ENCODE measurements at regions not wholly inside any gene's neighbourhood (a gene's known extent, or its start where the extent isn't known, plus 50 kb on each side); places are given as distances from the start of the nearest gene placed in this dataset.

DNA sequence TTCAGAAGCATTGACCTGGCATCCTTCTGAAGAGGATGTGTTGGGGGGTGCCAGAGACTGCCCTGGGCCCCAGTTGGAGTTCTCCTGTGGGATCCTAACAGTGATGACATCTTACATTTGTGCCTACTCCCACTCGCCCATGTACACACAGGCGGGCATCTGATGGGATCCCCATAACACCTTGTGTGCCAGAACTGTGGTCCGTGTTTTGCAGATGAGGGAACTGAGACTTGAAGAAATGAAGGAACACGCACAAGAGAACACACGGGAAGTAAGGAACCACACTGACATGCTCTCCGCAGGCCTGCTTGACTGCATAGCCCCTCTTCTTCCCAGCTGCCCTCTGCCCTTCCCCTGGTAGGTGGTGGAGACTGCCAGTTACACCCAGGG, 255.3 kb downstream of the MYCN start:
- no peak overlapping the region for H3K4me3 Mint-ChIP-seq
- H3K27ac Mint-ChIP-seq: no peak overlapping the region
- no peaks in the 10 kb centered on the region for H3K4me1 Mint-ChIP-seq (ENCODE audit: low read depth in 2 of 2)
- DNase-seq: no peak
- no peak for ATAC-seq (replicated peaks)
- no peaks in the 10 kb centered on the region for H3K27me3 Mint-ChIP-seq
- no peaks in the 10 kb centered on the region for H3K36me3 Mint-ChIP-seq (ENCODE audit: insufficient read depth)
- H3K9me3 Mint-ChIP-seq: peaks cover 0 to 5% of the 10 kb centered on the region in 2 donors

DNA sequence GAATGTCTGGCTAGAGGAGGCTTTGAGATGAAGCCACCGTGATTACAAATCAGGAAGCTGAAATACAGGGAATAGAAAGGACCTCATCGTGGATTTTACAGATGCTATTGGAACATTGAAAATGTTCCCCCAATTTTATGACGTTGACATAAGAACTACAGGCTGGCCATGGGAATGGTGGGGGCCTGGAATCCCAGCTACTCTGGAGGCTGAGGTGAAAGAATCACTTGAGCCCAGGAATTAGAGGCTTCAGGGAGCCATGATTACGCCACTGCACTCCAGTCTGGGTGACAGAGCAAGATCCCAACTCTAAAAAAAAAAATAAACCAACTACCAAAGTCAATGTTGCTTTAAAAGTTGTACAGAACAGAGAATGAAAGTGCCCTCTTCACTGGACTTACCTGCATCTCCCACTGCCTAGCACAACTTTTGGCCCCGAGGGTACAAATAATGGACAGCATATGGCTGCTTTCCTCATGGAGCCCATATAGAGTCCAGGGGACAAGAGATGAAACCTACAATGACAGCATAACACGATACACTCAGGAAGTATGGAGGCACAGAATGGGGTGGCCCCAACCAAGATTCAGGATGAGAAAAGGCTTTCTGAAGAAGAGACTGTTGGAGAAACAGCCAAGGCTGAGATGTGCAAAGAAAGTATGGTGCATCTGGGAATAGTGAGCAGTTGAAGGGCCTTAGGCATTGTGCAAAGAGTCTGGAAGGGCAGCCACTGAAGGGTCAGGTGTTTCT, 254.8 kb downstream of the MYCN start:
- peaks cover 0 to 5% of the 10 kb centered on the region in 2 donors for H3K9me3 Mint-ChIP-seq
- no peak overlapping the region for H3K4me3 Mint-ChIP-seq
- no peaks in the 10 kb centered on the region for H3K36me3 Mint-ChIP-seq (ENCODE audit: insufficient read depth)
- DNase-seq (no peak), ATAC-seq (replicated peaks) (no peak)
- H3K4me1 Mint-ChIP-seq (ENCODE audit: low read depth in 2 of 2): no peaks in the 10 kb centered on the region
- H3K27me3 Mint-ChIP-seq: no peaks in the 10 kb centered on the region
- H3K27ac Mint-ChIP-seq: no peak overlapping the region

DNA sequence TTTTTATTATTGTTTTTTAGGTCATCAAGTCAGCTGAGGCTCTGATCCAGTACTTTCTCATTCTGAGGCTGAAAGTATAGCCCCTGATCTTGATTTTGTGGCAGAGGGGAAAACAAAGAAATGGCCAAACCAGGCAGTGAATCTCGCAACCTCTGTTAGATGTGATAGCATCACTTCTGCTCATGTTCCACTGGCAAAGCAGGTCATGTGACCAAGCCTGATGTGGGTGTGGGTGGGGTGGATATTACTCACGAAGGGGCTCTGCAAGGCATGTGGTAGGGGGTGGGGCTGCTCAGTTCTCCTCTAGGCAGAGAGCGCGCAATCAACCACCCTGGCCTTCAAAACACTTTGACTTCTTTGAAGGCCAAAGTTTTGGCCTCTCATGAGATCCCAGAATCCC, 254.2 kb downstream of the MYCN start:
- Mint-ChIP-seq H3K4me1 (ENCODE audit: low read depth in 2 of 2) (no peaks in the 10 kb centered on the region), H3K4me3 (no peak overlapping the region), H3K9me3 (peaks cover 0 to 5% of the 10 kb centered on the region in 2 donors), H3K27ac (no peak overlapping the region), H3K36me3 (ENCODE audit: insufficient read depth) (no peaks in the 10 kb centered on the region), H3K27me3 (no peaks in the 10 kb centered on the region)
- DNase-seq (no peak), ATAC-seq (replicated peaks) (no peak)

DNA sequence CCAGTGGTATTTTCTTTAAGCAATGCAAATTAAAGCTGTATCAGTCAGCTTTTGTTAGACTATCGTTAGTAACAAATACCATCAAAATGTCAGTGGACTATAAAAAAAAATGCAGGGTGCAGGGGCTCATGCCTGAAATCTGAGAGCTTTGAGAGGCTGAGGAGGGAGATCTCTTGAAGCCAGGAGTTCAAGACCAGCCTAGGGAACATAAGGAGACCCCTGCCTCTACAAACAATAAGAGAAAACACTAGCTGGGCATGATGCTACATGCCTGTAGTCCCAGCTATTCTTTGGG, 253.7 kb downstream of the MYCN start:
- no peak overlapping the region for H3K27ac Mint-ChIP-seq
- no peaks in the 10 kb centered on the region for H3K4me1 Mint-ChIP-seq (ENCODE audit: low read depth in 2 of 2)
- no peaks in the 10 kb centered on the region for H3K27me3 Mint-ChIP-seq
- no peaks in the 10 kb centered on the region for H3K36me3 Mint-ChIP-seq (ENCODE audit: insufficient read depth)
- ATAC-seq (replicated peaks) (no peak), DNase-seq (no peak)
- H3K9me3 Mint-ChIP-seq: peaks cover 0 to 5% of the 10 kb centered on the region in 2 donors
- no peak overlapping the region for H3K4me3 Mint-ChIP-seq

DNA sequence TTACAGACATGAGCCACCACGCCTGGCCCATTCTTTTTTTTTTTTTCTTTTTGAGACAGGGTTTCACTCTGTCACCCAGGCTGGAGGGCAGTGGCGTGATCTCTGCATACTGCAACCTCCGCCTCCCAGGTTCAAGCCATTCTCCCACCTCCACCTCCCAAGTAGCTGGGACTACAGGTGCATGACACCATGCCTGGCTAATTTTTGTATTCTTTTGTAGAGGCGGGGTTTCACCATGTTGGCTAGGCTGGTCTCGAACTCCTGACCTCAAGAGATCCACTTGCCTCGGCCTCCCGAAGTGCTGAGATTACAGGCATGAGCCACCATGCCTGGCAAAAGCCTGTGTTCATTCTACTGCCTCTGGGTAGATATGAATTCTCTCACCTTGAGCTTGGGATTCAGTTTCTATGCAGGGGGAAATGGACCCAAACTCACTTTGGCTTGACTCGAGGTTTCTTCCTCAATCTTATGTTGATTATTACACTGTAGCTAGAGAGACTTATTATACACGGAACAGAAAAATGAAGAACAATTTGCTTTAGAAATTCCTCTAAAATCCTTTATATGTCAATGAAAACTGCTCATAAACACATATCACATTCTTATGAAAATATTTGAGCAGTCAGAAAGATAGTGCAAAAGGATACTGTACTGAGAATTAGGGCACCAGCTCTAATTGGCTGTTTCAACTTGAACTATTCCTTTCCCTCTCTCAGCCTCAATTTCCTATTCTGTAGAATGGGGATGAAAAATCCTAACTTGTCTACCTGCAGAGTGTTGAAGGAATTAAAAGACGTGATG, 252.3 kb downstream of the MYCN start:
- Mint-ChIP-seq H3K27me3 (no peaks in the 10 kb centered on the region), H3K9me3 (peaks cover 0 to 5% of the 10 kb centered on the region in 2 donors), H3K36me3 (ENCODE audit: insufficient read depth) (no peaks in the 10 kb centered on the region), H3K27ac (no peak overlapping the region), H3K4me3 (no peak overlapping the region), H3K4me1 (ENCODE audit: low read depth in 2 of 2) (no peaks in the 10 kb centered on the region)
- no peak for DNase-seq
- no peak for ATAC-seq (replicated peaks)

DNA sequence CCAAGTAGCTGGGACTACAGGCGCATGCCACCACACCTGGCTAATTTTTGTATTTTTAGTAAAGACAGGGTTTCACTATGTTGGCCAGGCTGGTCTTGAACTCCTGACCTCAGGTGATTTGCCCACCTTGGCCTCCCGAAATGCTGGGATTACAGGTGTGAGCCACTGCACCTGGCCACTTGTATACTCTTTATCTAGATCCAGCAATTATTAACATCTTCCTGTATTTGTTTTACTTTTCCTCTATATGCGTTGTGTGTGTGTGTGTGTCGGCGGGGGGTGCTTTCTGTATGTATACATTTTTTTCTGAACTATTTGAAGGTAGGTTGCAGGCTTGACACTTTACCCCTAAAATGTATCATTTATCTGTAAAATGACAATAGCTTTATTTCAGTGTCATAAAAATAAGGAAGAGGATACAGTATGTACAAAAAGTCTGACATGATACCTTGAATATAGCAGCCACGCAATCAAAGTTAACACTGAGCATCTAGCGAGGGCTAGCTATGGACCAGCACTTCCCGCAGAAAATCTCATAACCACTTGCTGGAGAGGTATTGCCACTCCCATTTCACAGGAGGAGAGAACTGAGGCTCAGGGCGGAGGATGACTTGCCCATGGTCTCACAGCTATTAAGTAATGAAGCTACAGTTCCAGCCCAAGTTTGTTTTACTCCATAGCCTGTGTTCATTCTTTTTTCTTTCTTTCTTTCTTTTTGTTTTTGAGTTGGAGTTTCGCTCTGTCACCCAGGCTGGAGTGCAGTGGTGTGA, 251.3 kb downstream of the MYCN start:
- Mint-ChIP-seq H3K9me3 (peaks cover 0 to 5% of the 10 kb centered on the region in 2 donors), H3K27me3 (no peaks in the 10 kb centered on the region), H3K4me3 (no peak overlapping the region), H3K27ac (no peak overlapping the region), H3K4me1 (ENCODE audit: low read depth in 2 of 2) (no peaks in the 10 kb centered on the region), H3K36me3 (ENCODE audit: insufficient read depth) (no peaks in the 10 kb centered on the region)
- DNase-seq (no peak), ATAC-seq (replicated peaks) (no peak)

DNA sequence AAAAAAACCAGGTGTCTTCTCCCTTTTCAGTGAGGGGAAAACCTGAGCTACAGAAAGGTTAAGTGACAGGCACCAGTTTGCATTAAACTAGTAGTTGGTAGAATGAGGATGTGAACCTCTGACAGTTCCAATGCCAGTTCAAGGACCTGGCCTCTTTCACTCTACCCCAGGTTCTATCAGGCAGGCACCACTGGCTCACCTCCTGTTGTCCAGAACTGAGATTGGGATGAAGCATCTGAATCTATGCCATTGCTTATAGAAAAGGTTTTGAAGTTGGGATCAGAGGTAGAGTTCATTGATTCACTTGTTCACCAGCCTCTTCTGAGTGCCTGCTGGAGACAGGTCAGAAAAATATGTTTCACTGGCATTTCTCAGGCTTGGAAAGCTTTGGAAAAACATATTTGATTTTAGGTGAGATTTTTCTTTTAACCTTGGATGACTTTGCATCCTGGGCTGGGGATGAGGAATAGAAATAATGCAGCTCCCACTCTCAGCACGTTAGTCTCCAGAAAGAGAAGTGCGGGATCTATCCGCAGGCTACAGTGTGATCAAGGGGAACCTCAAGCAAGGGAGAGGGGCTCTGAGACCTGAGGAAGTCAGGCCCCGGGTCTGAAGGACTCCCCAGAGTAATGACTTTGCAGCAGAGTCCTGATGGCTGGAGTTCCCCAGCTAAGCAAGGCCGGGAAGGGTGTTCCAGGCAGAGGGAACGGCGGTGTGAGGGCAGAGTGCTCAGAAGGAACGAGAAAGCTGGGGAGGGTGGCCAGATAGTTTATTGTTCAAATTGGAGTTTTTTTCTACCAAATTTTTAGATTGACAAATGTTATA, 250.3 kb downstream of the MYCN start:
- H3K27me3 Mint-ChIP-seq: no peaks in the 10 kb centered on the region
- H3K4me1 Mint-ChIP-seq (ENCODE audit: low read depth in 2 of 2): no peaks in the 10 kb centered on the region
- H3K4me3 Mint-ChIP-seq: no peak overlapping the region
- ATAC-seq (replicated peaks) (no peak), DNase-seq (no peak)
- no peaks in the 10 kb centered on the region for H3K36me3 Mint-ChIP-seq (ENCODE audit: insufficient read depth)
- H3K27ac Mint-ChIP-seq: no peak overlapping the region
- H3K9me3 Mint-ChIP-seq: peaks cover 0 to 5% of the 10 kb centered on the region in 2 donors

DNA sequence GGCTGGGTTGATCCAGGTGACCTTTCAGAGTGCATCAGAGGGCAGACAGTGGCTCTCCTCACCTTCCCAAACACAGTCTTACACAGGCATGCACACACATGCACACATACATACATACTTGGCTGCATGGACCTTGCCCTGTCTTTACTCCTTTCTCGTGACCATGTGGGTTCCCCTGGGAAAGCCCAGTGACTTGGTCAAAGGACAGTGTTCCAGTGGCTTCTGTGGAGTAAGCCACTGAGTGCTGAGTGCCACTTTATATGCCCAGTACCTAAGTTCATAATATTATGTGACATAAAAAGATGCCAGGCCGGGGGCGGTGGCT, 249.4 kb downstream of the MYCN start:
- Mint-ChIP-seq H3K4me3 (no peak overlapping the region), H3K27me3 (no peaks in the 10 kb centered on the region), H3K4me1 (ENCODE audit: low read depth in 2 of 2) (no peaks in the 10 kb centered on the region), H3K27ac (no peak overlapping the region), H3K9me3 (peaks cover 0 to 3% of the 10 kb centered on the region in 2 donors), H3K36me3 (ENCODE audit: insufficient read depth) (no peaks in the 10 kb centered on the region)
- ATAC-seq (replicated peaks) (no peak), DNase-seq (no peak)

DNA sequence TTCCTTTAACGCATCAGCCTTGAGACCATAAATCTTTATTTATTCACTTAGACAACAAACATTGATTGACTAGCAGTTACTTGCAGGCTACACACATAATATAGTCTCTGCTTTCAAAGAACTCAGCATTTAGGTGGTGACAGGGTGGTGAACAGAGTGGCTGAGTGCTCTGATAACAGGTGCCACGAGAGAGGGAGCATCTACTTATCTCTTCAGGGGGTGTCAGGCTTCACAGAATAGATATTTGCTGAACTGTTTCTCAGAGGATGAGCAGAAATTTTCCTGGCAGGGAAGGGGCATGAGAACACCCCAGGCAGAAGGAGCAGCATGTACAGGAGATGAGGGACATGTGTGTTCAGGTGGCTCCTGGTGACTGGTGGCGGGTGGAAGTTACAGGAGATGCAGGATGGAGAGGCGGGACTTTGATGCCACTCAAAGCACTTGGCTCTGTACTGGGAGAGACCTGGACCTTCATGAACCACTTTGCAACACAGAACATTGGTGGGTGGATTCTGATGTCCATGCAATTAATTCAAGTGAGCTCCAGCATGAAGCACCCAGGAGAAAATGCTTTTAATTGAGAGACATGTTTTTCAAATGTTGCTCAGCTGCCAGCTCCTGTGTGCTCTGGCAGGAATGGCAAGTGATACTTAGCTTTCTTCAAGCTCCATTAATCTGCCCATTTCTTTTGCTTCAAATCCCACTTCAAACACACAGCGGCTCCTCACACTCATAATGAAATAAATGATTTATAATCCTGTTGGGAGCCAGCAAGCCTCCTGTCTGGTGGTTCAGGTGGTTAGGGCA, 248.9 kb downstream of the MYCN start:
- Mint-ChIP-seq H3K4me1 (ENCODE audit: low read depth in 2 of 2) (no peaks in the 10 kb centered on the region), H3K27me3 (no peaks in the 10 kb centered on the region), H3K9me3 (peaks cover 0 to 3% of the 10 kb centered on the region in 2 donors), H3K4me3 (no peak overlapping the region), H3K27ac (no peak overlapping the region), H3K36me3 (ENCODE audit: insufficient read depth) (no peaks in the 10 kb centered on the region)
- no peak for ATAC-seq (replicated peaks)
- no peak for DNase-seq

DNA sequence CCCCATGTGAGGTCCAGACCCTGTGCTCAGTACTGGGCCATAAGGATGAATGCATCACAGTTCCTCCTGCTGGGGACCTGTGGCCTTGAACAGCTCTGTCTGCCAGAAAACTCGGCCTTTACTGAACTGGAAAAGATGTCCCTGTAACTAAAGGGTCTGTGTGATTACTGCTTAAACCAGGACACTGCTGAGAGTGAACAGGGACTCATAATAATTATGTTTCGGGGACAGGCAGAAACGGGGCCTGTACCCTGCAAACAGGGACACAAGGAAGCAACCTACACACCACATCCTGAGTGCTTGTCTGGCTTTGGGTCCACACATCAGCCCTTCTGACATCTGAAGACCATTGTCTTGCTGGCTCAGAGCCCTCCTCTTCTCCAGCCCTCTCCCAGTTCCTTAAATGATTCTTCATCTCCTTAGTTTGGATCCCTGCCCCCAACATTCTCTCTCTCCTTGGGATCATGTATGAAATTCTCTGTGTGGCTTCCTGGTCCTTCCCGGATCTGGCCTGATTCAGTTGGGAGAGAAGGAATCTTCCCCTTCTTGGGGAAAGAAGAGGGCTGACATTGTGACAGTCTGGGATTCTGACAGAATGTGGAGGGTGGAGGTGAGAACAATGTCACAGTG, 248.0 kb downstream of the MYCN start:
- DNase-seq (no peak), ATAC-seq (replicated peaks) (no peak)
- H3K4me3 Mint-ChIP-seq: no peak overlapping the region
- no peaks in the 10 kb centered on the region for H3K9me3 Mint-ChIP-seq
- no peak overlapping the region for H3K27ac Mint-ChIP-seq
- H3K36me3 Mint-ChIP-seq (ENCODE audit: insufficient read depth): no peaks in the 10 kb centered on the region
- H3K4me1 Mint-ChIP-seq (ENCODE audit: low read depth in 2 of 2): no peaks in the 10 kb centered on the region
- no peaks in the 10 kb centered on the region for H3K27me3 Mint-ChIP-seq

DNA sequence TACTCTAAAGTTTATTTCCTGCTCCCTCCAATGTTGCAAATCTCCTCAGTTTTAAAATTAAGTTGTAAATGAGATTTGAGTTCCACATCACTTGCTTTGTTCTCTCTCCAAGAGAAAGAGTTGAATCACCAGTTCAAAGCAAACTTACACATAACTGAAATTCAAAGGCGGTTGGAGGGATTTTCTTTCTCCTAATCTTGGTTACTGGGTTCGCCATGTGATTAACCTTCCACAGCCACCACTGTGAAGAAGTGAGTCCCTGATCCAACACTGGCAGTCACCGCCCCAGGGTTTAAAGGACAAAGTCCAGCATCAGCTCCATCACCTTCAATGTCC, 247.1 kb downstream of the MYCN start:
- no peaks in the 10 kb centered on the region for H3K27me3 Mint-ChIP-seq
- H3K4me1 Mint-ChIP-seq (ENCODE audit: low read depth in 2 of 2): no peaks in the 10 kb centered on the region
- no peaks in the 10 kb centered on the region for H3K9me3 Mint-ChIP-seq
- H3K27ac Mint-ChIP-seq: no peak overlapping the region
- DNase-seq (no peak), ATAC-seq (replicated peaks) (no peak)
- no peaks in the 10 kb centered on the region for H3K36me3 Mint-ChIP-seq (ENCODE audit: insufficient read depth)
- H3K4me3 Mint-ChIP-seq: no peak overlapping the region

DNA sequence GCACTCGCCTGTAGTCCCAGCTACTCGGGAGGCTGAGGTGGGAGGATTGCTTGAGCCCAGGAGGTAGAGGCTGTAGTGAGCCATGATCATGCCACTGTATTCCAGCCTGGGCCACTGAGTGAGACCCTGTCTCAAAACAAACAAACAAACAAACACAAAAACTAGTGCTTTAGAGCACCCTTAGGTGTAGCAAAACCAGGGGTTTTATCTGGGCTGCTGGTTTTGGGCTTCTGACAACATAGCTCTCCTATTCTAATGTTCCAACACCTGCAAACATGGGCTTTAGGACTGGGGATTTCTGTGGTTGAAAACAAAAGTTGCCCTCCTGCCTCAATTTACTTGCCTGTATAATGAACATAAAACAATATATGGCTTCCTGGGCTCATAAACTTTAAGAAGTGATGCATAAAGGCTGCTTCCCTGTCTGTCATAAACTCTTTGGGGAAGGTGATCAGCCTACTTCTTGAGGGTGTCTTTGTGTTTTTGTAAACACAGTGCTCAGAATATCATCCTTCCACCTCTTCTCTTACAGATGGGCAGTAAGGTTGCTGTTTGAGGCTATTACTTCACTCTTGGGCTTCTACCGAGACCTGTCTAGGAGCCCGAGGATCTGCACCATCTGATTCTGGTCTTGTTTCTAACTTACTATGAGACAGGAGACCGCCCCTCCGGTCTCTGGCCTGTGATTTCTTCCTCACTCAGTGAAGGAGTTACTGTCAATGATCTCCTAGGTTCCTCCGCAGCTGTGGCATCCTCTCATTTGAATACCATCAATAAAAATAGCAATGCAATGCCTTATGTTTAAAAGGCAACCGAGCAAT, 246.5 kb downstream of the MYCN start:
- Mint-ChIP-seq H3K9me3 (no peaks in the 10 kb centered on the region), H3K4me1 (ENCODE audit: low read depth in 2 of 2) (no peaks in the 10 kb centered on the region), H3K36me3 (ENCODE audit: insufficient read depth) (no peaks in the 10 kb centered on the region), H3K27me3 (no peaks in the 10 kb centered on the region), H3K4me3 (no peak overlapping the region), H3K27ac (no peak overlapping the region)
- ATAC-seq (replicated peaks) (no peak), DNase-seq (no peak)

All from effector memory CD8-positive, alpha-beta T cell (primary cell).